ENCODE measurements at regions not wholly inside any gene's neighbourhood (a gene's known extent, or its start where the extent isn't known, plus 50 kb on each side); places are given as distances from the start of the nearest gene placed in this dataset.

DNA sequence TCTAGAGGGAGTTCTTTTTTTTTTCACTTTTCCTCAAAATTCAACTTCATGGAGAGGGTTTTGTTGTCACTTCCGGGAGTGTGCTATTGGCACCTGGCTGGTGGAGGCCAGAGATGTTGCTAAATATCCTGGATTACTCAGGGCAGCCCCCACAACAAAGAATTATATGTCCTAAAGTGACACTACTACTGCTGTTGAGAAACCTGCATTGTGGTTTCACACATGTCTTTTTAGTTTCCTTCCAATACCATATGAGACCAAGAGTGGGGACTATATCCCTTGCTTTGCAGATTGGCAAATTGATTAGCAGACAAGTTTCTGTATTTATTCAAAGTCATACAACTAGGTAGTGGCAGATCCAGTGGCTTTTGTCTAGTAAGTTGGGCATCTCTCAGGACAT lies 826.8 kb downstream of the TRIB2 start (continued):
- TF ChIP-seq RBBP5 (conservative IDR thresholded peaks at IDR 0.05) (no peak), MXI1 (IDR thresholded peaks at IDR 0.05; ENCODE audit: low read depth, low read length) (no peak), JUNB (IDR thresholded peaks at IDR 0.05) (no peak), NFIC (IDR thresholded peaks at IDR 0.05; ENCODE audit: low read depth, low read length) (no peak), SREBF2 (IDR thresholded peaks at IDR 0.05; ENCODE audit: low read length) (no peak), WRNIP1 (IDR thresholded peaks at IDR 0.05; ENCODE audit: borderline replicate concordance, low read depth, low read length) (no peak), NFYB (IDR thresholded peaks at IDR 0.05; ENCODE audit: insufficient read depth, low read depth, low read length) (no peak), SIN3A (IDR thresholded peaks at IDR 0.05; ENCODE audit: low read depth, low read length) (no peak), EP300 (IDR thresholded peaks at IDR 0.05; ENCODE audit: borderline replicate concordance in 1 of 2, control insufficient read depth in 1 of 2, low read depth in 2 of 2, low read length in 2 of 2) (peak; percentile 12 to 43; a peak in 1 of 4 replicates)
- TF ChIP-seq, protein P1, sequence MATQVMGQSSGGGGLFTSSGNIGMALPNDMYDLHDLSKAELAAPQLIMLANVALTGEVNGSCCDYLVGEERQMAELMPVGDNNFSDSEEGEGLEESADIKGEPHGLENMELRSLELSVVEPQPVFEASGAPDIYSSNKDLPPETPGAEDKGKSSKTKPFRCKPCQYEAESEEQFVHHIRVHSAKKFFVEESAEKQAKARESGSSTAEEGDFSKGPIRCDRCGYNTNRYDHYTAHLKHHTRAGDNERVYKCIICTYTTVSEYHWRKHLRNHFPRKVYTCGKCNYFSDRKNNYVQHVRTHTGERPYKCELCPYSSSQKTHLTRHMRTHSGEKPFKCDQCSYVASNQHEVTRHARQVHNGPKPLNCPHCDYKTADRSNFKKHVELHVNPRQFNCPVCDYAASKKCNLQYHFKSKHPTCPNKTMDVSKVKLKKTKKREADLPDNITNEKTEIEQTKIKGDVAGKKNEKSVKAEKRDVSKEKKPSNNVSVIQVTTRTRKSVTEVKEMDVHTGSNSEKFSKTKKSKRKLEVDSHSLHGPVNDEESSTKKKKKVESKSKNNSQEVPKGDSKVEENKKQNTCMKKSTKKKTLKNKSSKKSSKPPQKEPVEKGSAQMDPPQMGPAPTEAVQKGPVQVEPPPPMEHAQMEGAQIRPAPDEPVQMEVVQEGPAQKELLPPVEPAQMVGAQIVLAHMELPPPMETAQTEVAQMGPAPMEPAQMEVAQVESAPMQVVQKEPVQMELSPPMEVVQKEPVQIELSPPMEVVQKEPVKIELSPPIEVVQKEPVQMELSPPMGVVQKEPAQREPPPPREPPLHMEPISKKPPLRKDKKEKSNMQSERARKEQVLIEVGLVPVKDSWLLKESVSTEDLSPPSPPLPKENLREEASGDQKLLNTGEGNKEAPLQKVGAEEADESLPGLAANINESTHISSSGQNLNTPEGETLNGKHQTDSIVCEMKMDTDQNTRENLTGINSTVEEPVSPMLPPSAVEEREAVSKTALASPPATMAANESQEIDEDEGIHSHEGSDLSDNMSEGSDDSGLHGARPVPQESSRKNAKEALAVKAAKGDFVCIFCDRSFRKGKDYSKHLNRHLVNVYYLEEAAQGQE (IDR thresholded peaks at IDR 0.05; ENCODE audit: low read depth, low read length): no peak
- TF ChIP-seq, protein P2, sequence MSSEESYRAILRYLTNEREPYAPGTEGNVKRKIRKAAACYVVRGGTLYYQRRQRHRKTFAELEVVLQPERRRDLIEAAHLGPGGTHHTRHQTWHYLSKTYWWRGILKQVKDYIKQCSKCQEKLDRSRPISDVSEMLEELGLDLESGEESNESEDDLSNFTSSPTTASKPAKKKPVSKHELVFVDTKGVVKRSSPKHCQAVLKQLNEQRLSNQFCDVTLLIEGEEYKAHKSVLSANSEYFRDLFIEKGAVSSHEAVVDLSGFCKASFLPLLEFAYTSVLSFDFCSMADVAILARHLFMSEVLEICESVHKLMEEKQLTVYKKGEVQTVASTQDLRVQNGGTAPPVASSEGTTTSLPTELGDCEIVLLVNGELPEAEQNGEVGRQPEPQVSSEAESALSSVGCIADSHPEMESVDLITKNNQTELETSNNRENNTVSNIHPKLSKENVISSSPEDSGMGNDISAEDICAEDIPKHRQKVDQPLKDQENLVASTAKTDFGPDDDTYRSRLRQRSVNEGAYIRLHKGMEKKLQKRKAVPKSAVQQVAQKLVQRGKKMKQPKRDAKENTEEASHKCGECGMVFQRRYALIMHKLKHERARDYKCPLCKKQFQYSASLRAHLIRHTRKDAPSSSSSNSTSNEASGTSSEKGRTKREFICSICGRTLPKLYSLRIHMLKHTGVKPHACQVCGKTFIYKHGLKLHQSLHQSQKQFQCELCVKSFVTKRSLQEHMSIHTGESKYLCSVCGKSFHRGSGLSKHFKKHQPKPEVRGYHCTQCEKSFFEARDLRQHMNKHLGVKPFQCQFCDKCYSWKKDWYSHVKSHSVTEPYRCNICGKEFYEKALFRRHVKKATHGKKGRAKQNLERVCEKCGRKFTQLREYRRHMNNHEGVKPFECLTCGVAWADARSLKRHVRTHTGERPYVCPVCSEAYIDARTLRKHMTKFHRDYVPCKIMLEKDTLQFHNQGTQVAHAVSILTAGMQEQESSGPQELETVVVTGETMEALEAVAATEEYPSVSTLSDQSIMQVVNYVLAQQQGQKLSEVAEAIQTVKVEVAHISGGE (CRISPR knock-in tag; IDR thresholded peaks at IDR 0.05): no peak
- TF ChIP-seq, protein P3, sequence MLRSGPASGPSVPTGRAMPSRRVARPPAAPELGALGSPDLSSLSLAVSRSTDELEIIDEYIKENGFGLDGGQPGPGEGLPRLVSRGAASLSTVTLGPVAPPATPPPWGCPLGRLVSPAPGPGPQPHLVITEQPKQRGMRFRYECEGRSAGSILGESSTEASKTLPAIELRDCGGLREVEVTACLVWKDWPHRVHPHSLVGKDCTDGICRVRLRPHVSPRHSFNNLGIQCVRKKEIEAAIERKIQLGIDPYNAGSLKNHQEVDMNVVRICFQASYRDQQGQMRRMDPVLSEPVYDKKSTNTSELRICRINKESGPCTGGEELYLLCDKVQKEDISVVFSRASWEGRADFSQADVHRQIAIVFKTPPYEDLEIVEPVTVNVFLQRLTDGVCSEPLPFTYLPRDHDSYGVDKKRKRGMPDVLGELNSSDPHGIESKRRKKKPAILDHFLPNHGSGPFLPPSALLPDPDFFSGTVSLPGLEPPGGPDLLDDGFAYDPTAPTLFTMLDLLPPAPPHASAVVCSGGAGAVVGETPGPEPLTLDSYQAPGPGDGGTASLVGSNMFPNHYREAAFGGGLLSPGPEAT (IDR thresholded peaks at IDR 0.05; ENCODE audit: low read depth): peak; percentile 38; the same call in 1 of the 2 replicates
